ENCODE measurements at regions not wholly inside any gene's neighbourhood (a gene's known extent, or its start where the extent isn't known, plus 50 kb on each side); places are given as distances from the start of the nearest gene placed in this dataset.

DNA sequence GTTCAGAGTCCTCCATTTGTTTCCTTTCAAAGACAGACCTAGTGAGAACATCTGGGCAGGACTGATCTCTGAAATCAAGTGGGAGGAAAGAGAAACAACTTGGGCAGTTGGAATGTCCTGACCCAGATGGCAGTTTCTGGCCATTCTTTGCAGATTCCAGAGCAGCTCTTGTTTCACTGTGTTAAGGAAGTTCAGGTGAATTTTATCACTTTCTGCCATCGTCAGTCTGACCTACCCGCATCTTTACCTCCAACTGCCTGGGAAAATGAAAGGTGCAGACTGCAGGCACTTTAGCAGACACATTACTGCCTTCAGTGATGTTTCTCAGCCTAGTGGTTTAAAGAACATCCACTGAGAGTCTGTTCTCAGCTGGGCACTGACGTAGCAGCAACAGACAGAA lies 216.2 kb downstream of the CEP135 start:
- intact Hi-C loops (cut with DNase I; ENCODE audit: low total_unique reads): no loop called here
- Histone ChIP-seq H3K9me3 (no peaks in the 10 kb centered on the region), H3K4me3 (no peak overlapping the region), H3K27me3 (no peaks in the 10 kb centered on the region), H3K36me3 (no peaks in the 10 kb centered on the region), H3K4me1 (no peaks in the 10 kb centered on the region), H3K27ac (no peak overlapping the region)
- TF ChIP-seq, protein P1, sequence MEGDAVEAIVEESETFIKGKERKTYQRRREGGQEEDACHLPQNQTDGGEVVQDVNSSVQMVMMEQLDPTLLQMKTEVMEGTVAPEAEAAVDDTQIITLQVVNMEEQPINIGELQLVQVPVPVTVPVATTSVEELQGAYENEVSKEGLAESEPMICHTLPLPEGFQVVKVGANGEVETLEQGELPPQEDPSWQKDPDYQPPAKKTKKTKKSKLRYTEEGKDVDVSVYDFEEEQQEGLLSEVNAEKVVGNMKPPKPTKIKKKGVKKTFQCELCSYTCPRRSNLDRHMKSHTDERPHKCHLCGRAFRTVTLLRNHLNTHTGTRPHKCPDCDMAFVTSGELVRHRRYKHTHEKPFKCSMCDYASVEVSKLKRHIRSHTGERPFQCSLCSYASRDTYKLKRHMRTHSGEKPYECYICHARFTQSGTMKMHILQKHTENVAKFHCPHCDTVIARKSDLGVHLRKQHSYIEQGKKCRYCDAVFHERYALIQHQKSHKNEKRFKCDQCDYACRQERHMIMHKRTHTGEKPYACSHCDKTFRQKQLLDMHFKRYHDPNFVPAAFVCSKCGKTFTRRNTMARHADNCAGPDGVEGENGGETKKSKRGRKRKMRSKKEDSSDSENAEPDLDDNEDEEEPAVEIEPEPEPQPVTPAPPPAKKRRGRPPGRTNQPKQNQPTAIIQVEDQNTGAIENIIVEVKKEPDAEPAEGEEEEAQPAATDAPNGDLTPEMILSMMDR (IDR thresholded peaks at IDR 0.05): no peak
- TF ChIP-seq POLR2A (IDR thresholded peaks at IDR 0.05): no peak
- no peak for DNase-seq

DNA sequence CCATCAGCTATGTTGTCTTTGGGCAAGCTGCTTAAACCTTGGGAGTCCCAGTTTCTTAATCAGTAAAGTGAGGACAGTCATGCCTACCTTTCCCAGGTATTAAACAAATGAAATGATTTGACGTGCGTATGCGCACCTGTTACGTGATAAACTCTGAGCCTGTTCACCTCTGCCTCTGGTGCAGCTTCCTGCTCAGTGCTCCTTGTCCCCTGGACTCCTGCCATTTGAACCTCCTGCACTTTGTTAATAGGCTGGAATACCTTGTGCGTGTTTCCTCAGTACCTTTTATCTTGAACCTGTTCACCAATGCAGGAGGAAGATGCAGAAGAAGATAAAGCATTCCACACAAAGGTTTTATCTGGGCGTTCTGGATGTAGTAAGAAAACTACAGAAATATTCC lies 211.9 kb downstream of the CEP135 start:
- no peaks in the 10 kb centered on the region for H3K27me3 ChIP-seq
- H3K4me1 ChIP-seq: no peaks in the 10 kb centered on the region
- DNase-seq: no peak
- H3K4me3 ChIP-seq: no peak overlapping the region
- no peaks in the 10 kb centered on the region for H3K36me3 ChIP-seq
- H3K27ac ChIP-seq: no peak overlapping the region
- intact Hi-C loops (cut with DNase I; ENCODE audit: low total_unique reads): no loop called here
- TF ChIP-seq POLR2A (IDR thresholded peaks at IDR 0.05): no peak
- TF ChIP-seq, protein P1 (IDR thresholded peaks at IDR 0.05): no peak
- no peaks in the 10 kb centered on the region for H3K9me3 ChIP-seq

DNA sequence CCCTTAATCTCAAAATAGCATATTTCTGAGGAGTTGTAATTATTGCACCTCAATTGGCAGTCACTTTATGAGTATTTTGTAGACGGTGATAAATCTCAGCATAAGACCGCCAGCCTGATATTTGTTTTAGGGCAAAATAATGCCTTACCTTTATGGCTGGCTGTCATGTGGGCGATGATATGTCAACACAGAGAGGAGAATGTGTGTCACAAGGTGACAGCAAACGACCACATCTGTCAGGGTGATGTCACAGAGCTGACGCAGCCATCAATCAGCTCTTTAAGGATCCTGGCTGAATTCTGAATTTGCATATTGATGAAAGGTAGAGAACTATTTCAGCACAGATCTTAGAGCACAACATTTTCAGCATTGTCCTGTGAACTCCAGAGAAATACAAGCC lies 209.7 kb downstream of the CEP135 start:
- no peaks in the 10 kb centered on the region for H3K27me3 ChIP-seq
- no peak overlapping the region for H3K4me3 ChIP-seq
- DNase-seq: no peak
- no peaks in the 10 kb centered on the region for H3K36me3 ChIP-seq
- intact Hi-C loops (cut with DNase I; ENCODE audit: low total_unique reads): no loop called here
- TF ChIP-seq POLR2A (IDR thresholded peaks at IDR 0.05): no peak
- TF ChIP-seq, protein P1 (IDR thresholded peaks at IDR 0.05): no peak
- no peaks in the 10 kb centered on the region for H3K9me3 ChIP-seq
- no peak overlapping the region for H3K27ac ChIP-seq
- no peaks in the 10 kb centered on the region for H3K4me1 ChIP-seq

DNA sequence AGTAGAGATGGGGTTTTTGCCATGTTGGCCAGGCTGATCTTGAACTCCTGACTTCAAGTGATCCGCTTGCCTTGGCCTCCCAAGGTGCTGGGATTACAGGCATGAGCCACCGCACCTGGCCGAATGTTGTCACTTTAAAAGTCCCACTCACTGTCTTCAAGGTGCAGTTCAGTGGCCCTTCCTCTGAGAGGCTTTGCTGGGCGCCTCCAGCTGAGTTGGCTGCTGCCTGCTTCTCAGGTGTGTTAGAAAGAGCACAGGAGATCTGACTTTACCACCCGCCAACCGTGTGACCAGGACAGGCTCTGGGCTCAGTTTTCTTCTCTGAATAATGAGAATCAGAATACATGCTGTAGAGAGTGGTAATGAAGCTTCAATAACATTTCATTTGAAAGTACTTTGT lies 207.4 kb downstream of the CEP135 start:
- intact Hi-C loops (cut with DNase I; ENCODE audit: low total_unique reads): no loop called here
- TF ChIP-seq POLR2A (IDR thresholded peaks at IDR 0.05): no peak
- TF ChIP-seq, protein P1 (IDR thresholded peaks at IDR 0.05): no peak

DNA sequence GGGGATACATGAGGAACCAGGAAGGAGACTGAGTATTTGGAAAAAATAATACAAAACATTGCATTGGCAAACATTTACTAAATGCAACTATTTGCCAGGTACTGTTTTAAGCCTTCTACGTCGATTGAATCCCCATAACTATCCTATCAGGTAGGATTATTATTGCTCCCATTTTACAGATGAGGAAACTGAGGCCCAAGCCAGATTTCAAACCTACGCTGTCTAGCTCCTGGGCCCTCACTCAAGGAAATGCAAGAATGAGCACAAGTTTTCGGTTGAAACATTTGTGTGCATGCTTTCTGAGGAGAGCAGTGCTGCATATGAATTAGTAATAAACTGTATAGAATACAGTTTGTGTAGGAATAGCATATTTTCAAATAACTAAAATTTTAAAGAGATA lies 206.7 kb downstream of the CEP135 start:
- Histone ChIP-seq H3K27ac (no peak overlapping the region), H3K4me3 (no peak overlapping the region), H3K4me1 (no peaks in the 10 kb centered on the region), H3K36me3 (no peaks in the 10 kb centered on the region), H3K9me3 (no peaks in the 10 kb centered on the region), H3K27me3 (no peaks in the 10 kb centered on the region)
- intact Hi-C loops (cut with DNase I; ENCODE audit: low total_unique reads): no loop called here
- no peak for TF ChIP-seq POLR2A (IDR thresholded peaks at IDR 0.05)
- TF ChIP-seq, protein P1 (IDR thresholded peaks at IDR 0.05): no peak
- no peak for DNase-seq

More for the DNA sequence above, 207.4 kb downstream of the CEP135 start:
- DNase-seq: no peak
- H3K27ac ChIP-seq: no peak overlapping the region
- H3K27me3 ChIP-seq: no peaks in the 10 kb centered on the region
- no peaks in the 10 kb centered on the region for H3K4me1 ChIP-seq
- no peaks in the 10 kb centered on the region for H3K36me3 ChIP-seq
- no peak overlapping the region for H3K4me3 ChIP-seq
- no peaks in the 10 kb centered on the region for H3K9me3 ChIP-seq

All from uterus (tissue), 3 donors.